T-helper 9 cell (primary cell): ENCODE measurements at regions not wholly inside any gene's neighbourhood (a gene's known extent, or its start where the extent isn't known, plus 50 kb on each side); places are given as distances from the start of the nearest gene placed in this dataset.

ENCODE experiments used
- DNase-seq: peaks from one replicate; pipeline ENCODE4 v3.0.0-alpha.2; 2020

GRCh38 chr18:78558101-78558810 is 421.4 kb upstream of the SALL3 start:
- no peak for DNase-seq

DNA sequence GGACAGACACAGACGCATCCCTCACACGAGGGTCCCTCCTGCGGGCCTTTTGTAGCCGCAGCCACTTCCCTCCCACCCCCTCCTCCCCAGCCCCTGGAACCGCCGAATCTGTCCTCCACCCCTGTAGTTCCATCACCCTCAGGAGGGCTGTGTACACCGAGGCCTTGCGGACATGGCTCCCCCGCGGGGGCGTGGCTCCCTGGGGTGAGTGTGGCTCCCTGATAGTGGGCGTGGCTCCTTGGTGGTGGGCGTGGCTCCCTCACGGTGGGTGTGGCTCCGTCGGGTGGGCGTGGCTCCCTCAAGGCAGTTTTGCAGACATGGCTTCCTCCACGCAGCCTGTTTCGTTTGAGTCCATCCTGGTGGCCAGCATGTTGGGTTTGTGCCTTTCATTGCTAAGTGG is 420.7 kb upstream of the SALL3 start:
- DNase-seq: no peak

DNA sequence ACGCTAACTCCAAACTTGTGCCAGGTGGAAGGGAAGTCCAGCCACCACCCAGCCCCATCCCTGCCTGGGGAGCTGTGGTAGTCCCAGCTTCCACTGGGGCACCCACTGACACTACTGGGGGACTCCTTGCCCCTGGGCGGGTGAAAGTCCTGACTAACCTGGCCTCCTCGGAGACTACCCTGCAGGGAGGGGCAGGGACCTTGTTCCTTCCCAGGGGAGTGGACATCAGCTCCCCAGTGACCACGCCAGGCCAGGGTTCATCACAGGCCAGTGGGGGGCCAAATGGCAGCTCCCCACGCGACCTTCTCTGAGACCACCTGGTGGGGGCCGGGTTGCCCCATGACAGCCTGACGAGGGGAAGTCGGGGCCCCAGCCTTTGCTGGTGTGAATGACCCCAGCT is 420.0 kb upstream of the SALL3 start:
- DNase-seq: no peak

DNA sequence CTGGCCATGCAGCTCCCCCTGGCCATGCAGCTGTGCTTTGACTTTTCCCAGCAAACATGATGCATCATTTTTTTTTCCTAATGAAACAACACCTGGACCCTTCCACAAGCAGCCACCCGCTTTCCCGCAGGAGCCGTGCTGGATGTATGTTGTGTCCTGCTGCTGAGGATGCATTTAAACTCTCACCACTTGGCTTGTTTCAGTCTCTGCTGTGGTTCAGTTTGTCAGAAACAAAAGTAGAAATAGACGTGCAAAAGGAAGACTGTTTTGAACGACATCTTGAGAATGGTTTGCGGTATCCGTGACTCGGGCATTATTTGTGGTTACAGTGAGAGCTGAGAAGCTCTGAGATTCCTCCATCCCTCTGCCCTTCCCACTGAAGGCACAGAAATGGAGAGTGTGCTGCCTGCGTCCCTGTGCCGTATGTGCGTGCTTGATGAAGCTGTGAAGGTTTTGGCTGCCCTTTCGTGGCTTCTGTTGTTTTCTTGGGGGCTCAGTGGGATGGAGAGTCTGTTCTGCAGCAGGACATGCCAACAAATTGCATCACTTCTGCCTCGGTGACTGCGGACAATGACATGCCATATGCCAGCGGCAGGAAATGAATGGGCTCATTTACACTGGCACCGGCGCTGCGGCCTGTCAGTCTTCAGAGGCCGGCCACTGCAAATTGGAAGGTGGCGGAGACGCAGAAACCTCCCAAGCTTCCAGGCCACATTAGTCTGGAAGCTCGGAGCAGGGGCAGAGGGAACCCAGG is 417.7 kb upstream of the SALL3 start:
- no peak for DNase-seq

- no peak for DNase-seq
These were observed 417.1 kb upstream of the SALL3 start for GRCh38 chr18:78562531-78562961.

DNA sequence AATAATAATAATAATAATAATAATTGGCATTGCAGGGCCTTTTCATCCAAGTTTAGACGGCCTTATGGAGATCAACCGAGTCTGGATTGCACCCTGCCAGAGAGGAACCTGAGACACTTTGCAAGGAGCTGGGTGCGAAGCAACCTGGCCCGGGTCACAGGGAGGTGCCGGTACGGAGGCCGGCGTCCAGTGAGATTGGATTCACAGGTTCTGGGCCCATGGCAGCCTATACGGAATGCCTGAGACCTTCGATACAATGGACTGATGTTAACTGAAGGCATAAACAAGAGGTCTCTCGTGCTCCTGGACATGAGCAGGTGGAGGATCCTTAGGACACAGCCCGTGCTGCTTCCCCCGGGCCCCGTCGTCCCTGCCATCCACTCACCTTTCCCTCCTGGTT is 416.5 kb upstream of the SALL3 start:
- no peak for DNase-seq

DNA sequence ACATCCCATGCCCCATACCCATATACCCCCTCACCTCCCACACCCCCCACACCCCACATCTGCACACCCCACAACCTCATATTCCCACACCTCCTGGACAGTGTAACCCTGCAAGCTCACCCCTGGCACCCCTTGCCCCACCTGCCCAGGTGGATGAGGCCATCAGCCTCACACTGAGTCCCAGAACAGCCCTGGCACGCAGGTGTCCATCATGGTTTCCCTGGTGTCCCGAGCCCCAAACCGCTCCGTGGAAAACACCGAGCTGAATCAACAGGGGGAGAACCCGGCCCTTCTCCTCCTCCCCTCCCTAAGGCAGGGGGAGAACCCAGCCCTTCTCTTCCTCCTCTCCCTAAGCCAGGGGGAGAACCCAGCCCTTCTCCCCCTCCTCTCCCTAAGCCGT is 415.6 kb upstream of the SALL3 start:
- no peak for DNase-seq

GRCh38 chr18:78564518-78564917 is 415.1 kb upstream of the SALL3 start:
- DNase-seq: no peak

GRCh38 chr18:78565240-78565639 is 414.4 kb upstream of the SALL3 start:
- no peak for DNase-seq

- DNase-seq: no peak
These were observed 413.6 kb upstream of the SALL3 start for GRCh38 chr18:78566065-78566464.

DNA sequence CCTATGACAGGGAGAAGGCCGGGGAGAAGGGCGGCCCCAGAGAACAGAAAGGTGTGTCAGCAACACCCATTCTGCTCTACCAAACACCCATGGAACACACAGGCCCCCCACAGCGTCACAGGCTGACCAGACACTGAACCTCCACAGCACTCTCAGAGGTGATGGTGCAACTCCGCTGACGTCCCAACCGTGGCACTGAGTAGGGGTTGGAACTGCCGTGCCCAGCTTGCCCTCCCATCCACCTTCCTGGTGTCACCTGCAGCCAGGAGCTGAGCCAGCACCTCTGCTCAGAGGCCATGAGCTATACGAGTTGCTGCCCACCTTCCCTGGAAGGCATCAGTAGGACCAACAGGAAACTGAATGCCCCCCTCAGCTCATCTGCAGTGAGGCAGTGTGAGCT is 412.9 kb upstream of the SALL3 start:
- DNase-seq: no peak

DNA sequence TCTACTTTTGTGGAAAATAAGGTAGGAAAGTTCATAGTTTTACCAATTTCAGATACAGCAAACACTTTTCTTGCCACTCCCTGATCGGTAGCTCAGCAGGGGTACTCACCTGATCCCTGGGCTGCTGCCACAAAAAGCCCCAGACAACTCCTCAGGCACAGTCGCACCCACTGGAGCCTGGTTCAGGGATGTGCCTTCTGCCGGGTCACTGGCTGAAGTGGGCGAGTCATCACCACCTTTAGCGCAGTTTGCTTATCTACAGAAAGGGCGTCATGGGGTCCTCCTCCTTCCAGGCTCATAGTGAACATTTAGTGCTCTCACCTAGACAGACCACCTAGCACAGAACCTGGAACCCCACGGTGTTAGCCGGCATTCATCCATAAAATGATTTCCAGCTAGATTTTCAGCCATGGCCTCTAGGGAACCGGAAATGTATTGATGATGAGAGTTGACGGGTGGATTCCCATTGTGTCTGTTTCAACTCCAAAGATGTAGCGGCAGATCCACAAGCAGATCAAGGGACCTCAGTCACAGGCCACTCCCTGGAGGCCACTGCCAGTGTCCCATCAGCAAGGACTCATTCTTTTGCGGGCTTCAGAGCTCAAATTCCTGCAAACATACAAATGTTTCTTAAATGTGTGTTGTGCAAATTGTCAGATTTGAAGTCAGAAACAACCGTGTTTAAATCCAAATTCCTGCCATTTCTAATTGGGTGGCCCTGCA is 408.4 kb upstream of the SALL3 start:
- no peak for DNase-seq

GRCh38 chr18:78571831-78572347 is 407.7 kb upstream of the SALL3 start:
- no peak for DNase-seq

DNA sequence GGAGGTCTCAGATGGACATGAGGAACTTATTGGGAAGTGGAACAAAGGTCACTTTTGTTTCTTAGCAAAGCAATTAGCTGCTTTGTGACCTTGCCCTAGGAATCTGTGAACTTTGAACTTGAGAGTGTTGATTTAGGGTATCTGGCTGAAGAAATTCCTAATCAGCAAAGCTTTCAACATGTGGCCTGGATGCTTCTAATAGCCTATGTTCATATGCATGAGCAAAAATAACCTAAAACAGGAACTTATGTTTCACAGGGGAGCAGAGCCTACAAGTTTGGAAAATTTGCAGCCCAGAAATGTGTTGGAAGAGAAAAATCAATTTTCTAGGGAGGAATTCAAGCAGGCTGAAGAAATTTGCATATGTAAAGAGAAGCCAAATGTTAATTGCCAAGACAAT is 405.8 kb upstream of the SALL3 start:
- DNase-seq: no peak

DNA sequence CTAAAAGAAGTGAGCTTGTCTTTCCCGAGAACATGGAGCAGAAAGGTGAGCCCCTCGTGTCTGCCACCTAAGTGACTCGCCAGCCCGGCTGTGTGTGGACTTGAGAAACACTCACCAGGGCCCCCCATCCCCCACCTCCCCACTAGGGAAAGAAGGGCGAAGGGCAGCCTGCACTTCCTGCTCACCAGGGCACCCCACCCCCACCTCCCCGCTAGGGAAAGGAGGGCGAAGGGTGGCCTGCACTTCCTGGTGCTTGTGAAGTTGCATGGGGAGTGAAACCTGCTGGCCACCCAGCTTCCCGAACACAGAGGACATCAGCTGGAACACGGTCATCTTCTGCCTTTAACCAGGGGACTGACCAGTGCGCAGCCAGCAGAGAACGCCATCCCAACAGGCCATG is 402.7 kb upstream of the SALL3 start:
- no peak for DNase-seq

DNA sequence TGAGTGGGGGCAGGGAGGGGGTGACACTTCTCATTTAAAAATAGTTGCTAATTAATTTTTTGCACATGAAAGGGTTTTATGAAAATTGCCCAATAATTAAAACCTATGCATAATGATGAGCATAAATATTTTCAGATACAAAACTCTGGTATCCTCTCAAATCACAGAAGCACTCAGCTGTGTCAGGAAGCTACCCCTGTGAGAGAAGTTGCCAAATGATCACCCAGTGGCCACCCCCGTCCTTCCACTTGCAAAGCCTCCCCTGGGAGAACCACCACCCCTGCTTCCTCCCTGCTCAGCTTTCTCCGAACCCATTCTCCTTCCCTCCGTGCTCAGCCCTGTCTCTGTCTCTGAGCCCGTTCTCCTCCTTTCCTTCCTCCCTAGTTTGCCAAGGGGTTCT is 400.2 kb upstream of the SALL3 start:
- no peak for DNase-seq

GRCh38 chr18:78579854-78580577 is 399.6 kb upstream of the SALL3 start:
- no peak for DNase-seq

DNA sequence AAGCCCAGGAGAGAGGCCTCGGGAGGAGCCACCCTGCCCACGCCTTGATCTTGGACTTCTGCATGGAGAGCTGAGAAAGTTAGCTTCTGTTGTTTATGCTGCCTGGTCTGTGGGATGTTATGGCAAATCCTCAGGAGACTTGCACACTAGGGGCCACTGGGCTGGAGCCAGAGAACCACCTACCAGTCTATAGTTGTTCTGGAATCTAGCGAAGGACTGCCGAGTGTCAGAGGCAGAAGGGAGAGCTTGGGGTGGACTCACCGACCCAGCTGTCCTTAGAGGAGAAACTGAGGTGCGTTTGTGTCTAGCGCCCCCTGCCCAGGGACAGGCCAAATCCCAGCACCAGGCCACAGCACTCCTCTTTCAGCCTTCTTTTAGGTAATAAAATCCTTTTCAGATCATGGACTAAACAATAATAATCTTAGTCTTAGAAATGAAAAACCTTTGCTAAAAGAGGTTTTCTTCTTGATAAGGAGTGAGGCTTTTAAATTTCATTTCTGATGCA is 398.7 kb upstream of the SALL3 start:
- no peak for DNase-seq

- no peak for DNase-seq
These were observed 397.4 kb upstream of the SALL3 start for GRCh38 chr18:78582181-78582709.

DNA sequence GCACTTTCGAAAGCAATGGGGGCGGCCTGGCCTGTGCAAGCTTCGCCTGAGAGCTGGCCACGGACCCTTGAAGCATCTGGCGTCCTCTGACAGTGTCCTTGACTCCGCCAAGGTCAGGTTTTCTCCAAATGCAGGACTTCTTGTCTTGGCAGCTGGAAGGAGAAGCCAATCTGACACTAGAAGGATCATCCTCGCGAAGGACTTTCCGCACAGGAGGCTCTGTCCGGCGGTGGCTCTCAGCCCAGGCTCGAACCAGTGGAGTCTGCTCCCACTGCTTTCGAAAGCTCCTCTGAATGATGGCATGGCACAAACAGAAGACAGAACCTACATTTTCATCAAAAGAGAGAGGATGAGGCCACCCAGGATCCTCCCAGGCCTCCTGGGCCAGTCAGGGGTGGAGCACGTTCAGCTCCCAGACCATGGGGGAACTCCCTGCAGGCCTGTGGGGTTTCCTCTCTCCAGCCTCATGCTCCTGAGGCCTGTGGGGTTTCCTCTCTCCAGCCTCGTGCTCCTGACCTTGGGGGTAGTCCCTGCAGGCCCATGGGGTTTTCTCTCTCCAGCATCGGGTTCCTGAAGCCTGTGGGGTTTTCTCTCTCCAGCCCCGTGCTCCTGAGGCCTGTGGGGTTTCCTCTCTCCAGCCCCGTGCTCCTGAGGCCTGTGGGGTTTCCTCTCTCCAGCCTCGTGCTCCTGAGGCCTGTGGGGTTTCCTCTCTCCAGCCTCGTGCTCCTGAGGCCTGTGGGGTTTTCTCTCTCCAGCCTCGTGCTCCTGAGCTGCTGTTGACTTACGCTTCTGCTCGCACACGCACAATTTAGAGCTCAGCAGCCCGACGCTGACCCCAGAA is 396.5 kb upstream of the SALL3 start:
- DNase-seq: no peak

DNA sequence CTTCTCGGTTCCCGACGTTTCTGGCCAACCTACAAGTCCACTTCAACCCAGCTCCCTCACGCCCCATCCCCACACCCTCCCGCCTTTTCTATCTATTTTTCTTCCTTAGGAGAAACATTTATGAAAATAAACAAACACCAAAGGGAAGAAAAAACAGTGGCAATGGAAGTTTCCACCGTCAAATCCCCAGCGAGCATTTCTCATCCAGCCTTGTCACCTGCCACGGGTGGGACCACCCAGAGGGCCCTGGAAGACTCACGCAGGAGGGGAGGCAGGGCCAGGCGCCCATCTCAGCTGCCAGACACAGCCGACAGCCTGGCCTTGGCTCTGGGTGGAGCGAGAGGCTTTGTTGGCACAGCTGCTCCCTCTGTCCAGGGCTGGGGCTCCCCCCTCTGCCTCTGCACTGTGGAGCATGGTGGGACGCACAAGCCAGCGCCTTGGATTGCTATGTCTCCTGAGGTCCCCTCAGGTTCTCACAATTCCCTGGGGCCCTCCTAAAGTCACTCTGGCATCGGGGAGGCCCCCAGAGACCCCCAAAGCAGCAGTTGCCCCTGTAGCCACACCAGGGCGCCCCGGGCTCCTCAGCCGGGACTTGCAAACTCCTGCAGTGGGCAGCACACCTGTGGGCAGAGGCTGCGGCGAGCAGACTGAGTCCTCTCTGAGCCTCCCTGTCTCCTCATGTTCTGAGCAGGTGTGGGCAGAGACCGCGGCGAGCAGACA is 395.7 kb upstream of the SALL3 start:
- DNase-seq: no peak
